H1 (cell line): ENCODE measurements at regions not wholly inside any gene's neighbourhood (a gene's known extent, or its start where the extent isn't known, plus 50 kb on each side); places are given as distances from the start of the nearest gene placed in this dataset.

Experiments used
- CTCF ChIA-PET: fragments of 300-600 bp; sonication (Branson Sonifier 250); formaldehyde crosslinking; loops from one replicate; lab custom pipeline; 2021; ENCODE audit not compliant: partially characterized antibody; lab: Charles Lee
- POLR2A ChIA-PET: fragments of 300-600 bp; sonication (Branson Sonifier 250); formaldehyde crosslinking; loops from one replicate; lab custom pipeline; 2021; ENCODE audit warnings: inconsistent platforms; ENCODE audit not compliant: partially characterized antibody; lab: Charles Lee
- DNase-seq, 2 experiments: peaks; one replicate each; pipeline versions ENCODE4 v3.0.0 to v3.0.0-alpha.2; 2010 to 2022; ENCODE audit warnings: low spot score in 2 of 2, low read depth in 1 of 2, mixed read lengths in 1 of 2
- FAIRE-seq: peaks from 2 replicates; lab custom pipeline; 2011; peaks lifted over from hg19 to GRCh38; lab: Jason Lieb, UNC
- H2AFZ ChIP-seq: 2 replicates; pipeline ENCODE4 v1.8.1; 2012; ENCODE audit warnings: low read length, inconsistent platforms
- H2AK5ac ChIP-seq: 2 replicates; pipeline ENCODE4 v1.6.1; 2013; ENCODE audit warnings: low read depth, low read length
- H2BK120ac ChIP-seq: replicated peaks from 2 replicates; pipeline ENCODE3; 2013; ENCODE audit warnings: low read depth, low read length, inconsistent platforms
- H2BK12ac ChIP-seq: 2 replicates; pipeline ENCODE4 v1.6.1; 2013; ENCODE audit warnings: low read depth, low read length
- H2BK15ac ChIP-seq: 2 replicates; pipeline ENCODE4 v1.6.1; 2013; ENCODE audit warnings: low read length
- H2BK20ac ChIP-seq: 2 replicates; pipeline ENCODE4 v1.6.1; 2013; ENCODE audit warnings: low read length
- H2BK5ac ChIP-seq: 2 replicates; pipeline ENCODE4 v1.6.1; 2013; ENCODE audit warnings: low read depth, low read length
- H3K14ac ChIP-seq: 2 replicates; pipeline ENCODE4 v1.6.1; 2013; ENCODE audit warnings: inconsistent platforms; ENCODE audit not compliant: insufficient read length
- H3K18ac ChIP-seq: 2 replicates; pipeline ENCODE4 v1.6.1; 2013; ENCODE audit warnings: low read length; ENCODE audit errors: extremely low read depth
- H3K23ac ChIP-seq: 2 replicates; pipeline ENCODE4 v1.6.1; 2013; ENCODE audit warnings: inconsistent platforms; ENCODE audit not compliant: insufficient read length
- H3K23me2 ChIP-seq: 2 replicates; pipeline ENCODE4 v1.6.1; 2013; ENCODE audit warnings: low read depth, low read length
- H3K27ac ChIP-seq: 2 replicates; pipeline ENCODE4 v1.6.1; 2011; ENCODE audit warnings: low read depth, low read length, inconsistent platforms
- H3K27me3 ChIP-seq, 4 experiments: replicated peaks in 1 of 4; 1 replicate in 1 of 4; 2 replicates in 3 of 4; pipeline versions ENCODE4 v1.6.1 to v1.8.1; 2011 to 2013; ENCODE audit warnings: low read length in 3 of 4, mild to moderate bottlenecking in 3 of 4, inconsistent platforms in 2 of 4, mixed read lengths in 2 of 4, moderate library complexity in 1 of 4; ENCODE audit not compliant: control insufficient read depth in 3 of 4, insufficient read depth in 3 of 4; ENCODE audit errors: extremely low read depth in 1 of 4
- H3K36me3 ChIP-seq, 4 experiments: 2 replicates each; pipeline versions ENCODE4 v1.6.1 to v1.8.1; 2011 to 2013; ENCODE audit warnings: mild to moderate bottlenecking in 4 of 4, low read length in 3 of 4, moderate library complexity in 2 of 4, control low read depth in 1 of 4, inconsistent platforms in 1 of 4; ENCODE audit not compliant: insufficient read depth in 4 of 4, control insufficient read depth in 2 of 4
- H3K4ac ChIP-seq: replicated peaks from 2 replicates; pipeline ENCODE3; 2013; ENCODE audit warnings: low read length, low read depth, mixed read lengths, inconsistent platforms; ENCODE audit not compliant: insufficient read length
- H3K4me1 ChIP-seq, 4 experiments: replicated peaks in 1 of 4; 1 replicate in 1 of 4; 2 replicates in 3 of 4; pipeline versions ENCODE4 v1.6.1 to v1.8.1; 2011 to 2013; ENCODE audit warnings: low read length in 3 of 4, inconsistent platforms in 2 of 4, mixed read lengths in 1 of 4; ENCODE audit not compliant: insufficient read depth in 4 of 4, control insufficient read depth in 3 of 4
- H3K4me2 ChIP-seq, 2 experiments: 2 replicates each; pipeline versions ENCODE4 v1.6.1 to v1.8.1; 2011 to 2013; ENCODE audit warnings: low read depth in 2 of 2, low read length in 2 of 2, control low read depth in 1 of 2, inconsistent platforms in 1 of 2, mild to moderate bottlenecking in 1 of 2; ENCODE audit not compliant: insufficient read depth in 1 of 2
- H3K4me3 ChIP-seq, 4 experiments: fragments of 200-600, 300-600 bp in 1 of 4; sonication (generic), shearing (Covaris generic), sonication (Bioruptor Twin) in 1 of 4; 2 replicates each; pipeline versions ENCODE4 v1.5.1 to v1.8.1; 2011 to 2016; ENCODE audit warnings: low read length in 4 of 4, low read depth in 3 of 4, control low read depth in 2 of 4, inconsistent platforms in 2 of 4, mild to moderate bottlenecking in 2 of 4, mixed read lengths in 1 of 4, moderate library complexity in 1 of 4; ENCODE audit not compliant: insufficient read depth in 2 of 4; ENCODE audit errors: extremely low read depth in 1 of 4
- H3K56ac ChIP-seq: replicated peaks from 2 replicates; pipeline ENCODE3; 2013; ENCODE audit warnings: low read depth, mild to moderate bottlenecking, mixed read lengths, low read length, inconsistent platforms; ENCODE audit not compliant: insufficient read length
- H3K79me1 ChIP-seq: 2 replicates; pipeline ENCODE4 v1.6.1; 2013; ENCODE audit warnings: low read depth, low read length, control low read depth
- H3K79me2 ChIP-seq, 2 experiments: 2 replicates each; pipeline versions ENCODE4 v1.6.1 to v1.8.1; 2012 to 2013; ENCODE audit warnings: low read length in 2 of 2, mild to moderate bottlenecking in 2 of 2, inconsistent platforms in 1 of 2; ENCODE audit not compliant: insufficient read depth in 2 of 2, control insufficient read depth in 1 of 2
- H3K9ac ChIP-seq, 4 experiments: replicated peaks in 1 of 4; 1 replicate in 1 of 4; 2 replicates in 3 of 4; pipeline versions ENCODE4 v1.6.1 to v1.8.1; 2011 to 2013; ENCODE audit warnings: low read depth in 3 of 4, low read length in 3 of 4, control low read depth in 2 of 4, mild to moderate bottlenecking in 2 of 4, moderate library complexity in 2 of 4, inconsistent platforms in 1 of 4; ENCODE audit errors: extremely low read depth in 1 of 4
- H3K9me3 ChIP-seq, 2 experiments: 2 replicates each; pipeline versions ENCODE4 v1.6.1 to v1.8.1; 2012 to 2013; ENCODE audit warnings: mild to moderate bottlenecking in 2 of 2, moderate library complexity in 2 of 2, control low read depth in 1 of 2, inconsistent platforms in 1 of 2, low read depth in 1 of 2, low read length in 1 of 2, mixed read lengths in 1 of 2; ENCODE audit not compliant: insufficient read depth in 2 of 2
- H4K20me1 ChIP-seq, 2 experiments: replicated peaks in 1 of 2; 2 replicates each; pipeline versions ENCODE3 to v1.8.1; 2011 to 2013; ENCODE audit warnings: inconsistent platforms in 2 of 2, low read length in 2 of 2, mild to moderate bottlenecking in 1 of 2; ENCODE audit not compliant: insufficient read depth in 2 of 2, control insufficient read depth in 1 of 2
- H4K5ac ChIP-seq: 2 replicates; pipeline ENCODE4 v1.6.1; 2013; ENCODE audit warnings: low read length, low read depth, mixed read lengths, inconsistent platforms; ENCODE audit not compliant: insufficient read length
- H4K8ac ChIP-seq: 2 replicates; pipeline ENCODE4 v1.8.0; 2013; ENCODE audit warnings: mild to moderate bottlenecking, moderate library complexity, low read length, inconsistent platforms; ENCODE audit not compliant: insufficient read depth; ENCODE audit errors: extremely low read depth
- H4K91ac ChIP-seq: replicated peaks from 2 replicates; pipeline ENCODE3; 2013; ENCODE audit warnings: low read length, mixed read lengths, inconsistent platforms; ENCODE audit not compliant: insufficient read length
- ATF3 ChIP-seq: IDR thresholded peaks from 2 replicates; pipeline ENCODE4 v1.6.1; 2011; ENCODE audit warnings: low read depth, mild to moderate bottlenecking, low read length; ENCODE audit not compliant: insufficient read depth
- FOSL1 ChIP-seq: IDR thresholded peaks from 2 replicates; pipeline ENCODE4 v1.6.1; 2011; ENCODE audit warnings: mild to moderate bottlenecking, low read depth, low read length, moderate library complexity; ENCODE audit not compliant: insufficient read depth
- KDM5A ChIP-seq: fragments of 200-600 bp; IDR thresholded peaks from 2 replicates; pipeline ENCODE4 v1.7.1; 2012; ENCODE audit warnings: mild to moderate bottlenecking, low read length, inconsistent platforms, mixed read lengths
- POLR2A ChIP-seq, 2 experiments: IDR thresholded peaks; 1 replicate in 1 of 2; 2 replicates in 1 of 2; pipeline ENCODE4 v1.6.1; 2011; ENCODE audit warnings: low read depth in 2 of 2, low read length in 2 of 2, mild to moderate bottlenecking in 2 of 2; ENCODE audit errors: control extremely low read depth in 1 of 2
- SAP30 ChIP-seq: fragments of 300-600 bp; sonication (generic); IDR thresholded peaks from 2 replicates; pipeline ENCODE4 v1.7.1; 2012; ENCODE audit warnings: low read length, moderate library complexity, mild to moderate bottlenecking, inconsistent platforms; ENCODE audit not compliant: insufficient read depth, insufficient replicate concordance
- WGBS, 2 experiments: shearing (Covaris generic) in 1 of 2; methylation state at CpG; one replicate each; pipeline versions ENCODE4 v1.1.6 to v1.1.7; 2013 to 2015; ENCODE audit warnings: low lambda C conversion rate in 2 of 2, mixed read lengths in 2 of 2, inconsistent platforms in 1 of 2, low coverage in 1 of 2, missing lambda C conversion rate in 1 of 2; ENCODE audit not compliant: insufficient replicate concordance in 2 of 2, insufficient coverage in 1 of 2, insufficient read length in 1 of 2; ENCODE audit errors: extremely low coverage in 1 of 2, missing lambda C conversion rate in 1 of 2; 5-methylcytosine and 5-hydroxymethylcytosine counted together

- Histone ChIP-seq H2BK20ac (no peak overlapping the region), H4K20me1 (no peaks in the 10 kb centered on the region), H3K4ac (no peak overlapping the region), H3K23ac (no peak overlapping the region), H2AK5ac (no peak overlapping the region), H3K27ac (no peak overlapping the region), H3K56ac (no peak overlapping the region), H3K18ac (no peak overlapping the region), H3K4me3 (no peak overlapping the region), H2AFZ (no peak overlapping the region), H3K79me1 (no peaks in the 10 kb centered on the region), H3K4me1 (no peaks in the 10 kb centered on the region), H4K5ac (no peak overlapping the region), H2BK12ac (no peak overlapping the region), H3K9me3 (no peaks in the 10 kb centered on the region), H3K23me2 (peaks cover 1% of the 10 kb centered on the region; the same call in 1 of the 2 replicates), H4K8ac (no peak overlapping the region), H2BK120ac (no peak overlapping the region), H3K14ac (no peak overlapping the region), H2BK5ac (no peak overlapping the region), H3K79me2 (no peaks in the 10 kb centered on the region), H3K9ac (no peak overlapping the region), H3K27me3 (no peaks in the 10 kb centered on the region), H3K4me2 (no peak overlapping the region), H4K91ac (no peak overlapping the region), H3K36me3 (no peaks in the 10 kb centered on the region), H2BK15ac (no peak overlapping the region)
- CTCF ChIA-PET = no interaction called here
- FAIRE-seq (no peak), DNase-seq (no peak)
- TF ChIP-seq FOSL1 = no peak
- no peak for TF ChIP-seq SAP30
- no peak for TF ChIP-seq ATF3
- TF ChIP-seq POLR2A (IDR thresholded peaks at IDR 0.05; ENCODE audit: control extremely low read depth in 1 of 2, low read depth in 2 of 2, low read length in 2 of 2) = no peak
- TF ChIP-seq KDM5A = no peak
- 86% methylated on average over 3 of the region's 3 CpGs; no CpG with 5 or more reads in 1 of the 2 experiments for WGBS, 2 experiments
- POLR2A ChIA-PET = no interaction called here
Measured at GRCh38 chr4:125826801-125827695, 512.3 kb downstream of the FAT4 start.
